T-helper 2 cell (primary cell): ENCODE measurements at regions not wholly inside any gene's neighbourhood (a gene's known extent, or its start where the extent isn't known, plus 50 kb on each side); places are given as distances from the start of the nearest gene placed in this dataset.
"Not testable (repeated sequence)": the region's sequence is repeated elsewhere in the genome, so short reads cannot be mapped to it uniquely, and the experiment has no call there.

Experiments used
- DNase-seq, 5 experiments: peaks; one replicate each; pipeline versions ENCODE4 v3.0.0 to v3.0.0-alpha.2; 2012 to 2022

DNA sequence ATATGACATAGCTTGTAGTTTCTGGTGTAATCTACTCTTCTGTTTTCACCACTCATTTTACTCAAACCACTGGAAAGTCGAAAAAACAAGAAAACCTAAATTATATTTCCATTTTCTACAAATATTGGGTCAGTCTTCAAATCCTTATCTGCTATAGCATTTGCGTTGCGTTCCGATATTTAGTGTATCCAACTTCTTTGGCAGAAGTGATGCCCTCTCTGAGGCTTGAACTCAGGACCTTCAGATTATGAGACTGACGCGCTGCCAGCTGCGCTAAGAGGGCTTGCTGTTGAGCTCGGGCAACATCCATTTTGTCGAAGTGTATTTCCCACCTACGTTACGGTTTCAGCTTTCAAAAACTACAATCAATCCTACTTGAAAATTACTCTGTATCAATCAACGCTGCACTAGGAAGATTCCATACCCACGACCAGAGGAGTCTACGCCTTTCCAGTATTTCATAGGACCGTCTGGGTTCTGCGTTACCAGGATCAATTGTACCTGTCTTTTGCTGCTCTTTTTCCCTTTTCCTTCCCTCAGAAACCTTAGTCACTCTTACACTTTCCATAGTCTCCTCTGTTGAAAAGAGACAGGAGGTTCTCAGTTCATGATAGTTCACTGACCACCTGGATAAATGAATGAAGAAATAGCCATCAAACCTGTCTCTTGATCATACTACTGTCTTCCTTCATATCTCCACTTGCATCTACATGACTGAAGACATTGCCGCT lies 140.5 kb upstream of the ZNF322 start:
- DNase-seq: not testable (repeated sequence)

GRCh38 chr6:26803762-26804161 lies 144.2 kb upstream of the ZNF322 start:
- not testable (repeated sequence) for DNase-seq

DNA sequence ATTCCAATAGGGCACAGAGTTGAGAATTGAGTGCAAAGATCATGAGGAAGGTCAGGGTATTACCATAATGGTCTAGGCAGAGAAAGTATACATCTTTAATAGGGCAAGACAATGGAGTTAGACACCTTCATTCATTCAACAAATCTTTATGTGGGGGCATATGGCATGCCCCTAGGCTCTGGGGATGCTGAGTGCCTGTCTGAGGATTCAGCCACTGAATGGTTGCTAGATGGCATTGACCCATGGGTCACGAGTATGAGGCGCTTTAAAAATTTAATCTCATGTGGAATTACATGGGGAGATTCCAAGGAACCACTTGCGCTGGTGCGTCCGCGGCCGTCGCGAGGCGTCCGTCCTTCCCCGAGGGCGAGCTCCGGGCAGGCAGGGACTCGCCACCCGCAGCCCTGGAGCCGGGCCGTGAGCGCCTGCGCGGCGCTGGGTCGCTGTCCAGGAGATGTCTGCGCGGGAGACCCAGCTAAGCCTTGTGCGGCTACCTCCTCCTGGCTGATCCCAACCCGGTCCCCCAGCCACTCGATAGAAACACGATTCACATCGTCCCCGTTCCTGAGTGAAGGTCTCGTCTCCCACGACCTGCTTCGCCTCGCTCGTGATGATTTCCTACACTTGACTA lies 152.1 kb upstream of the ZNF322 start:
- DNase-seq: not testable (repeated sequence)

- DNase-seq: not testable (repeated sequence)
These were observed 159.2 kb upstream of the ZNF322 start for GRCh38 chr6:26818640-26819225.

DNA sequence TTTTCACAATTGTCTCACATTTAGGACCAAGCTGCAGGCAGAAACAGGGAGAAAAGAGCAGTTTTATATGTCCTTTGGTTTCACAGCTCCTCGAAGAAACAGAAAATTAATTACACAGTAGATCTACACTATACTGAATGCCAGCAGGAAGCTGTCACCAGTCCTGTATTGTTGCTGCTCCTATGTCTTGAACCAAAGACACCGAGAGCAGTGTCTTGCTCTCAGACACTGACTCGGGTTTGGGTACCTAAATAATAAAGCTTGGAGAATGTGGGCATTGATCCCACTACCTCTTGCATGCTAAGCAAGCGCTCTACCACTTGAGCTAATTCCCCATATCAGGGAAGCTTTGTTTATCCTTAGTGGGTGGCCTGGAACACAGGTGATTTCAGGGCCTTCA lies 168.4 kb upstream of the ZNF322 start:
- not testable (repeated sequence) for DNase-seq

DNA sequence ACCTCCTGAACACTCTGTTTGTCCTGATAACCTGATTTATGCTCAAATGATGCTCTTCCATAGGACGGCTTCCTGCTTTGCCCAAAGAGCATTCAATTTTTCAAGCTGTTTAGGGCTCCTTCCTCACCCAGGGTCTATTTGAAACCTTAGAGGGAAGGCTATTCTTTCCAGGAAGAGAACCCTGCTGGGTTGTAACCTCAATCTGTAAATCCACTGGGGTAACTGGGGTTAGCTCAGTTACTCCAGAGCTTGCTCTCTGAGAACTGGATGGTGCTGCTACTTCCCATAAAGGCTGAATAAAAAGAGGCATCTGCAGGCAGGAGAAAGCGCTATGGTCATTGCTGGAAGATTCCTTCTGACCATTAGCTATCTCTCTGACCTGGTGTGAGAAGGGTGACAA lies 169.9 kb upstream of the ZNF322 start:
- not testable (repeated sequence) for DNase-seq

DNA sequence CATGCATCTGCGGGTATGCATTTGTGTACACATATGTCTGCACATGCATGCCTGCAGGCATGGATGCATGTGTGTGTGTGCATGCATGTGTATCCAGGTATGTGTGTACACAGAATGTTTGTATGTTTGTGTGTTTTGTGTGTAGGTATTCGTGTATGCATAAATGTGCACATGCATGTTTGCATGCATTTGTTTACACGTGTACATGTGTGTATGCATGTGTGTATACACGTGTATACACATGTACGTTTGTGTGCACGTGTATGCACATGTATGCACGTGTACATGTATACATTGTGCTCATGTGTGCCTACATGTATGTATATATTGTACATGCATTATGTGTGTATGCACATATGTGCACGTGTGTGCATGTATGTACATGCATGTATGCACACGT lies 171.4 kb upstream of the ZNF322 start:
- DNase-seq: not testable (repeated sequence)

DNA sequence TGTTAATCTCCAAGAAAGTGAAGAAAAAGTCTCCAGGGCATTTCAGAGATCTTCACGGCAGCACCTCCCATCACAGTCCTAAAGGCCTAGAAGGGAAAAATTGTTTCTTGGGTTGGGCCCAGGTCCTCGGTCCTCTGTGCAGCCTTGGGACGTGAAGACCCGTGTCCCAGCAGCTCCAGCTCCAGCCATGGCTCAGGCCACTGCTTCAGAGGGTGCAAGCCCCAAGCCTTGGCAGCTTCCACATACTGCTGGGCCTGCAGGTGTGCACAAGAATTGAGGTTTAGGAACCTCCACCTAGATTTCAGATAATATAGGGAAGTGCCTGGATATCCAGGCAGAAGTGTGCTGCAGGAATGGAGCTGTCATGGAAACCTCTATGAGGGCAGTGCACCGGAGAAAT lies 176.2 kb upstream of the ZNF322 start:
- not testable (repeated sequence) for DNase-seq

DNA sequence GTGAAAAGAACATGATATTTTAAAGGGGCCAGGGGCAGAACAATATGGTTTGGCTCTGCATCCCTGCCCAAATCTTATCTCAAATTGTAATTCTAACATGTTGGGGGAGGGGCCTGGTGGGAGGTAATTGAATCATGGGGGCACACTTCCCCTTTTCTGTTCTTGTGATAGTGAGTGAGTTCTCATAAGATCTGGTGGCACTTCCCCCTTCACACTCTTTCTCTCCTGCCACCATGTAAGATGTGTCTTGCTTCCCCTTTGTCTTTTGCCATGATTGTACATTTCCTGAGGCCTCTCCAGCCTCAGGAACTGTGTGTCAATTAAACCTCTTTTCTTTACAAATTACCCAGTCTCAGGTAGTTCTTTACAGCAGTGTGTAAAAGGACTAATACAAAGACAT lies 177.1 kb upstream of the ZNF322 start:
- not testable (repeated sequence) for DNase-seq

- DNase-seq: not testable (repeated sequence)
These were observed 185.3 kb upstream of the ZNF322 start for GRCh38 chr6:26844823-26845222.

DNA sequence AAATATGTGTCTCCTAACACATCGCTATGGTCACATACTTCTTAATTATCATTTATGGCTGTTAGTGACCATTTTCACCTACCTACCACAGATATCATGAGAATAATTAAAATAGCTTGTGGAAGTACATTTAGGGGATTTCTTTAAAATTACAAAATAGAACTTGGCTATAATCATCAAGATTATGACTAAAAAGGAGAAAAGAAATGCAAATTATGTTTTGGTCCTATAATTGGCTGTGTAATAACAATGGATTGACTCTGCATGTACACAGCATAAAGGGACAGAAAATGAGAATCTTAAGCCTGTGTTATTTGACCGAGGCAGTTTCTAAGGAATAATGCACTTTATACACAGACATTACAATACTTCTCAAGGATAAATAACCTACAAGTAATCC lies 197.7 kb upstream of the ZNF322 start:
- DNase-seq: not testable (repeated sequence)

DNA sequence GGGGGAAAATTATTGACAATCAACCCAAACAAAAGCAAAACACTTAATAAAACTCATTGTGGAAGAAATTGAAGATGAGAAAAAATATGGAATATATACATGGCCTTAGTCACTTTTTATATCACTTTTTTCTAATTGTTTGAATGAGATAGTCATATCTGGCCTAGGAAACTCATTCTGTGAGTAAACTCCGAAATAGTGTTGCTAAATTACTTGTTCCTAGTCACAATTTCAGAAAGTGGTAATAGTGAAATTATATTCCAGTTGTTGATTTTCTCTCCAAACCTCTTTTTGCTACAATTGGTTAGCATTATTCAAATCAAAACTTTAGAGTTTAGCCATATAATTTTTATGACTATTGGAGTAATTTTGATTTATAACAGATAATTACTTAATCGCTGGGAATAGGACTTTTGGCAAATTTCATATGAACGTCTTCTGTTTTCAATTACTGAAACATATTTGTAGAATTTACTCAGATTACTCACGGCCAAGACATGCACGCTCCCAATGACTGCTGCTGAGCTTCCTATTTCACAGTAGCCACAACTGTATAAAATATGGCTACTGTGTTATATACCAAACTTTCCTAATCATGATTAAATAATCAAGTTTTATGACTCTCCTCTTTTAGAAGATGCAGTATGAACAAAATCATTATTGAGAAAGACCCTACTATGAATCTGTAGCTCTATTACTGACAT lies 199.7 kb upstream of the ZNF322 start:
- DNase-seq: peak in 1 of 5 experiments; percentile 5

DNA sequence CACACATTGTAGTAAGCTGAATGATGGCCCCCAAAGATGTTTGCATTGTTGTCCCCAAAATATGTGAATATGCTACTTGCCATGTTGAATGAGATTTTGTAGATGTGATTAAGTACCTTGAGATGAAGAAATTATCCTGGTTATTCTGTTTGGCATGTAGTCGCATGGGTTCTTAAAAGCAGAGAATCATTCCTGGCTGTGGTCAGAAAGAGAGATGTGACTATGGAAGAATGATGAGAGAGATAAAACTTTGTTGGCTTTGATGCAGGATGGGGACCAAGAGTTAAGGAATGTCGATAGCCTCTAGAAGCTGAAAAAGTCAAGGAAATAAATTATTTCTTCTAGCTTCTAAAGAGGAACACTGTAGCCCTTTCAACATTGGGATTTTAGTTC lies 200.2 kb upstream of the ZNF322 start:
- DNase-seq: not testable (repeated sequence)

DNA sequence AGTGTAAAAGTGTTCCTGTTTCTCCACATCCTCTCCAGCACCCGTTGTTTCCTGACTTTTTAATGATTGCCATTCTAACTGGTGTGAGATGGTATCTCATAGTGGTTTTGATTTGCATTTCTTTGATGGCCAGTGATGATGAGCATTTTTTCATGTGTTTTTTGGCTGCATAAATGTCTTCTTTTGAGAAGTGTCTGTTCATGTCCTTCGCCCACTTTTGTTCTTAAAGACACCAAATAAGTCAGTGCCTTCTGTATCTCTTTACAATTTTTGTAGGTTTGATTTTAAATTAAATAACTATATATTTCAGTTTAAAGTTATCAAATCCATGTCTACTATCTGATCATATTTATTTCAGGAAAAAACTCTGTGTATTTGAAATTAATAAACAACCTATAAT lies 202.4 kb upstream of the ZNF322 start:
- DNase-seq: not testable (repeated sequence)

GRCh38 chr6:26863641-26864040 lies 204.1 kb upstream of the ZNF322 start:
- DNase-seq: not testable (repeated sequence)

DNA sequence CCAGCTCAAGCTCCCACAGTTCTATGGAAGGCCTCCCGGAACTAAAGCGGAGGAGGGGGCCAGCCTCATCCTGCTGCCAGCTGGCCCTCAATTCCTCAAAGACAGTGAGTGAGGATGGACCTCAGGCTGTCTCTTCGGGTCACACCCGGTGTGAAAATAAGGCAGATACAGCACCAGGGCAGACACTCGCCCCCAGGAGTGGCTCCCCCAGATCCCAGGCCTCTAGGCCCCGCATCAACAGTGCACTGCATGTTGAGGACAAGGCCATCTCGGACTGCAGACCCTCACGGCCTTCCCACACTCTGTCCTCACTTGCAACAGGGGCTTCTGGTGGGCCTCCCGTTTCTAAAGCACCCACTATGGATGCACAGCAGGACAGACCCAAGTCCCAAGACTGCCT lies 239.2 kb upstream of the ZNF322 start:
- not testable (repeated sequence) for DNase-seq

GRCh38 chr6:26924206-26924605 lies 264.7 kb upstream of the ZNF322 start:
- not testable (repeated sequence) for DNase-seq

GRCh38 chr6:26928190-26928589 lies 268.6 kb upstream of the ZNF322 start:
- not testable (repeated sequence) for DNase-seq

DNA sequence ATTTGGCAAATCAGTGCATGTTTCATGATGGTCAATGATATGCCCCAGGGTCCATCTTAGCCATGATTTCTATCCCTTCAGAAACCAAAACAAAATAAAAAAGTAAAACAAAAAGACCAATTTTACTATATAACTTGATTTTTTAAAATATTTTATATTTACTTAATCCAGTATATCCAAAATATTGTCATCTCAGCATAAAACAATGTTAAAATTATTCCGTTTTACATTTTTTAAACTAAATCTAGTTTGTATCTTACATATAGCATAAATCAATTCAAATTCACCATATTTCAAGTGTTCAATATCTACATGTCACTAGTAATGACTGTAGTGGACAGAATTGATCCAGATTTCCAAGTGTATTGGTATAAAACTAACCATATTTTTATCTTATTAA lies 277.7 kb upstream of the ZNF322 start:
- DNase-seq: not testable (repeated sequence)

- DNase-seq: not testable (repeated sequence)
These were observed 291.7 kb upstream of the ZNF322 start for GRCh38 chr6:26951211-26951610.

DNA sequence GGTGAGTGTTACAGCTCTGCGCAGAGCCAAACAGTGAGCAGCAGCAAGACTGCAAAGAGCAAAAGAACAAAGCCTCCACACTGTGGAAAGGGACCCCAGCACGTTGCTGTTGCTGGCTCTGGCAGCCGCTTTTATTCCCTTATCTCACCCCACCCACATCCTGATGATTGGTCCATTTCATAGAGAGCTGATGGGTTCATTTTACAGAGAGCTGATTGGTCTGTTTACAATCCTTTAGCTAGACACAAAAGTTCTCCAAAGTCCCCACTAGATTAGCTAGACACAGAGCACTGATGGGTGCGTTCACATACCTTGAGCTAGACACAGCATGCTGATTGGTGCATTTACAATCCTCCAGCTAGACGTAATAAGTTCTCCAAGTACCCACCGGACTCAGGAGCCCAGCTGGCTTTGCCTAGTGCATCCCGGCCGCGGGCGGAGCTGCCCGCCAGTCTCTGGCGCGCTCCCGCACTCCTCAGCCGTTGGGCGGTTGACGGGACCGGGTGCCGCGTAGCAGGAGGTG lies 291.4 kb upstream of the PRSS16 start:
- DNase-seq: peak; percentile 6 to 92 (median 7)

GRCh38 chr6:26956601-26957184 lies 290.8 kb upstream of the PRSS16 start:
- peak; percentile 52 to 80 (median 70) for DNase-seq
